Breast epithelium (tissue), 3 donors: ENCODE measurements at regions not wholly inside any gene's neighbourhood (a gene's known extent, or its start where the extent isn't known, plus 50 kb on each side); places are given as distances from the start of the nearest gene placed in this dataset.

Experiments used
- CTCF ChIP-seq, 3 donors: fragments of 450-650 bp; IDR thresholded peaks; one replicate each; pipeline ENCODE4 v1.5.1; 2016 to 2017; ENCODE audit warnings: antibody characterized with exemption in 3 of 3, mild to moderate bottlenecking in 3 of 3, moderate library complexity in 3 of 3
- POLR2A ChIP-seq: fragments of 450-650 bp; IDR thresholded peaks from one replicate; pipeline ENCODE4 v1.6.1; 2016; ENCODE audit warnings: antibody characterized with exemption, mild to moderate bottlenecking, moderate library complexity

- TF ChIP-seq CTCF (IDR thresholded peaks at IDR 0.05): no peak
- no peak for TF ChIP-seq POLR2A
Measured at GRCh38 chr5:143751342-143751741, 60.6 kb upstream of the HMHB1 start.
